ENCODE measurements at regions not wholly inside any gene's neighbourhood (a gene's known extent, or its start where the extent isn't known, plus 50 kb on each side); places are given as distances from the start of the nearest gene placed in this dataset.

DNA sequence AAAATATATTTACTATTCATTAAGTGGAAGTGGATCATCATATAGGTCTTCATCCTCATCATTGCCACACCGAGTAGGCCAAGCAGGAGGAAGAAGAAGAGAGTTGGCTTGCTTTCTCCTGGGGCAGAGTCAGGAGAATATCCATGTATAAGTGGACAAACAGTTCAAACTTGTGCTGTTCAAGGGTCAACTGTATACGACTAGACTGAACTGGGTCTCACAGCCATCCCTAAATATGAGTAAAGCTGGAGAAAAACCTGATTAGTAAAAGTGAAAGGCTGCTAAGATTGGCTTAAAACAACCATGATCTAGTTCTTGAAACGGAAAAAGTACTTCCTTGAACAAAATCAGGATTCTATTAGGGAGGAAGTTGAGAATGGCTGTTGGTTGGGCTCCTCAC is 276.7 kb upstream of the ADRA1B start:
- H3K4me1 Mint-ChIP-seq (ENCODE audit: low read depth) = no peaks in the 10 kb centered on the region
- H3K9me3 Mint-ChIP-seq = no peaks in the 10 kb centered on the region
- no peak overlapping the region for H3K4me3 Mint-ChIP-seq
- no peaks in the 10 kb centered on the region for H3K36me3 Mint-ChIP-seq (ENCODE audit: low read depth)
- no peak for DNase-seq
- no peak overlapping the region for H3K27ac Mint-ChIP-seq
- TF ChIP-seq, protein P1, sequence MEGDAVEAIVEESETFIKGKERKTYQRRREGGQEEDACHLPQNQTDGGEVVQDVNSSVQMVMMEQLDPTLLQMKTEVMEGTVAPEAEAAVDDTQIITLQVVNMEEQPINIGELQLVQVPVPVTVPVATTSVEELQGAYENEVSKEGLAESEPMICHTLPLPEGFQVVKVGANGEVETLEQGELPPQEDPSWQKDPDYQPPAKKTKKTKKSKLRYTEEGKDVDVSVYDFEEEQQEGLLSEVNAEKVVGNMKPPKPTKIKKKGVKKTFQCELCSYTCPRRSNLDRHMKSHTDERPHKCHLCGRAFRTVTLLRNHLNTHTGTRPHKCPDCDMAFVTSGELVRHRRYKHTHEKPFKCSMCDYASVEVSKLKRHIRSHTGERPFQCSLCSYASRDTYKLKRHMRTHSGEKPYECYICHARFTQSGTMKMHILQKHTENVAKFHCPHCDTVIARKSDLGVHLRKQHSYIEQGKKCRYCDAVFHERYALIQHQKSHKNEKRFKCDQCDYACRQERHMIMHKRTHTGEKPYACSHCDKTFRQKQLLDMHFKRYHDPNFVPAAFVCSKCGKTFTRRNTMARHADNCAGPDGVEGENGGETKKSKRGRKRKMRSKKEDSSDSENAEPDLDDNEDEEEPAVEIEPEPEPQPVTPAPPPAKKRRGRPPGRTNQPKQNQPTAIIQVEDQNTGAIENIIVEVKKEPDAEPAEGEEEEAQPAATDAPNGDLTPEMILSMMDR (IDR thresholded peaks at IDR 0.05) = no peak
- peaks cover 12% of the 10 kb centered on the region for H3K27me3 Mint-ChIP-seq (ENCODE audit: insufficient read depth)

DNA sequence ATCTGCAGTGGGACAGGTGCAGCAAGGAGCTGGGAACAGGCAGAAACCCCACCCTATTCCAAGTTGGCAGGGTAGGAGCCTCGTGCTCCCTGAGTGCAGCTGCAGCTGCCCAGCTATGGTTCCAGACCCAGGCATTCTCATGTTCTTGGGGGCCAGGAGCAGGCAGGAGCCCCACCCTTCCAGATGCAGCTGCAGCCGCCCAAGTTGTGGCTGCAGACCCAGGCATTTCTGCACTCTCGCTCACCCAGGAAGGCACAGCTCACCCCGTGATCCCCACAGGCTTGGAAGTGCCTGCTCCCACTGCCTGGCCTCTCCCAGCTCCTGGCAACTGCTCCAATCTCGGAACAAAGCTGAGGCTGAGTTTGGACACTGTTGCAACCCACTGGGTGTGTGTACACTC is 275.8 kb upstream of the ADRA1B start:
- H3K36me3 Mint-ChIP-seq (ENCODE audit: low read depth) = no peaks in the 10 kb centered on the region
- no peaks in the 10 kb centered on the region for H3K9me3 Mint-ChIP-seq
- H3K27ac Mint-ChIP-seq = no peak overlapping the region
- no peak overlapping the region for H3K4me3 Mint-ChIP-seq
- no peaks in the 10 kb centered on the region for H3K4me1 Mint-ChIP-seq (ENCODE audit: low read depth)
- DNase-seq = no peak
- TF ChIP-seq, protein P1 (IDR thresholded peaks at IDR 0.05) = no peak
- peaks cover 10% of the 10 kb centered on the region for H3K27me3 Mint-ChIP-seq (ENCODE audit: insufficient read depth)

DNA sequence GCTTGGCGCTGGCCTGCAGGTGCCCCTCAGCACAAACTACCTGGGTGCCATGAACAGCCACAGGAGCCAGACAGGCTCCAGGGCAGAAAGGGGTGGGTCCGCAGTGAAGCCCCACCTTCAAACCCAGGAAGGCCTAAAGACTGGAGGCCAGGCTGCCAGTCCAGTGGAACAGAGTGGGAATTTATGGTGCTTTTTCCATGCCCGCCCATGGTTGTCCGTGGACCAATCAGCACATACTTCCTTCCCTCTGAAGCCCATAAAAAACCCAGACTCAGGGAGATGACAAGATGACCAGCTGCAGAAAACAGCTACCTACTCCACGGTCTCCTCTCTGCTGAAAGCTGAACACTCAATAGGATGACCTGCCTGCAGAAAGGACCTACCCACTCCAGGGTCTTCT is 275.4 kb upstream of the ADRA1B start:
- H3K27ac Mint-ChIP-seq = no peak overlapping the region
- no peaks in the 10 kb centered on the region for H3K36me3 Mint-ChIP-seq (ENCODE audit: low read depth)
- no peak overlapping the region for H3K4me3 Mint-ChIP-seq
- H3K9me3 Mint-ChIP-seq = no peaks in the 10 kb centered on the region
- no peaks in the 10 kb centered on the region for H3K4me1 Mint-ChIP-seq (ENCODE audit: low read depth)
- TF ChIP-seq, protein P1 (IDR thresholded peaks at IDR 0.05) = no peak
- H3K27me3 Mint-ChIP-seq (ENCODE audit: insufficient read depth) = peaks cover 10% of the 10 kb centered on the region
- no peak for DNase-seq

DNA sequence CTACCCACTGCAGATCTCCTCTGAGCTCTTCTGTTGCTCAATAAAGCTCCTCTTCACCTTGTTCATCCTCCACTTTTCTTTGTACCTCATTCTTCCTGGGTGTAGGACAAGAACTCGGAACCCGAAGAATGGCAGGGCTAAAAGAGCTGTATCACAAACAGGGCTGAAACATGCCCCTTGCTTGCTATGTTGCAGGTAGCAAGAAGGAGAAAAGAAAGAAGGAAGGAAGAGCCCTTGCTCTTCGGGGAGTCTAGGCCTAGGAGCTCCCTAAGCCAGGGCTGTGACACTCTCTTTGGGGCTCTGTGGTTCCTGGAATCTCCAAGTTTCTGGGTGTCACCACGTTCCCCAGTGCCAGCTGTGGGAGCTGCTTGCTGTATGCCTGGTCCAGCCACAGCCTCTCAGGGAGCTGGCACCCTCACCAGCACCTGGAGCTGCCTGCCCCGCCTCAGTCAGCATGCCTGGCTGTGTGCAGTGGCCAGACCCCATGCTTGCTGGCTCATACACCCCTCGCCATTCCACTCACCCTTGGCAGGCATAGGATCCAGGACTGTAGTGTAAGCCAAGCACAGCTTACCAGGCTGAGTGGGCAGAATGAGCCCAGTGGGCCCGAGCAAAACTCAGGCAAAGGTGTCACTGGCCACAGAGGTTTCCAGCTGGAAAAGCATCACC is 274.8 kb upstream of the ADRA1B start:
- Mint-ChIP-seq H3K27me3 (ENCODE audit: insufficient read depth) (peaks cover 10% of the 10 kb centered on the region), H3K27ac (no peak overlapping the region), H3K4me3 (no peak overlapping the region), H3K36me3 (ENCODE audit: low read depth) (no peaks in the 10 kb centered on the region), H3K9me3 (no peaks in the 10 kb centered on the region), H3K4me1 (ENCODE audit: low read depth) (no peaks in the 10 kb centered on the region)
- DNase-seq = no peak
- TF ChIP-seq, protein P1 (IDR thresholded peaks at IDR 0.05) = no peak

DNA sequence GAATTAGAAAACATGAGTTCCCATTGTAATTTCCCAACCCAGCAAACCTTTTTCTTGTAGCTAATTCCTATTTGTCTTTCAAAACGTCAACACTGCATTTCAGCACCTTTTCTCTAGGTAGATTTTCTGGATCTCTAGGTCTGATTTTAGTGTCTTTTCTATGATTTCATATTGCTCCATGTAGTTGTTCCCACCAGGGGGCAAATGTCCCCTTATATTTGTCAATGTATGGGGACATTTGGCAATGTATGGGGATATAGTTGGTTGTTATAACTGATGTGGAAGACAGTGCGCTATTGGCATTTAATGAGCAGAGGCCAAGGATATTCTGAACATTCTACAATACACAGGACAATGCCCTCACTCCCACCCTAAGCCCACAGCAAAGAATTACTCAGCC is 273.9 kb upstream of the ADRA1B start:
- H3K27ac Mint-ChIP-seq = no peak overlapping the region
- H3K9me3 Mint-ChIP-seq = no peaks in the 10 kb centered on the region
- H3K27me3 Mint-ChIP-seq (ENCODE audit: insufficient read depth) = peaks cover 12% of the 10 kb centered on the region
- H3K4me3 Mint-ChIP-seq = no peak overlapping the region
- no peak for DNase-seq
- TF ChIP-seq, protein P1 (IDR thresholded peaks at IDR 0.05) = peak; percentile 51
- no peaks in the 10 kb centered on the region for H3K4me1 Mint-ChIP-seq (ENCODE audit: low read depth)
- no peaks in the 10 kb centered on the region for H3K36me3 Mint-ChIP-seq (ENCODE audit: low read depth)

DNA sequence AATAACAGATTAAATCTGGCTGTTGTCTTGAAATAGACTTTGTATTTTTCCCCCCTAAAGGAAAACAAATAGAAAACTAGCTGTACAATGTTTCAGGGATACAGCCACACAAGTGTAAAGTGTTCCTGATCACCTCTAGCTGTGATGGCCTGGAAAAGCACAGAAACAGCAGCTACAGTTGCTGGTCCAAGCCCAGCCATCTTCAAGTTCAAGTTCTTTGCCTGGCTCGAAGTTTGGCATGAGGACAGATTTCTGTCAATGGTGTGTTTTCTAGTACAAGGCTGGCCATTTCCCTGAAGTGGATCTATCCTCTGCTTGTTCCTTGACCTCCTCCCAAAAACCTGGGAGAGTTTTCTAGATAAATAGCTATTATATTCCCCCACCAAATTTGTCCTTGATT is 272.2 kb upstream of the ADRA1B start:
- peaks cover 13% of the 10 kb centered on the region for H3K27me3 Mint-ChIP-seq (ENCODE audit: insufficient read depth)
- no peaks in the 10 kb centered on the region for H3K4me1 Mint-ChIP-seq (ENCODE audit: low read depth)
- H3K36me3 Mint-ChIP-seq (ENCODE audit: low read depth) = no peaks in the 10 kb centered on the region
- TF ChIP-seq, protein P1 (IDR thresholded peaks at IDR 0.05) = no peak
- H3K9me3 Mint-ChIP-seq = no peaks in the 10 kb centered on the region
- H3K4me3 Mint-ChIP-seq = no peak overlapping the region
- DNase-seq = no peak
- no peak overlapping the region for H3K27ac Mint-ChIP-seq

All from HFFc6 (cell line).